ENCODE measurements at regions not wholly inside any gene's neighbourhood (a gene's known extent, or its start where the extent isn't known, plus 50 kb on each side); places are given as distances from the start of the nearest gene placed in this dataset.
A peak's percentile ranks its signal among the peaks of the same experiment; 100 is the strongest.

DNA sequence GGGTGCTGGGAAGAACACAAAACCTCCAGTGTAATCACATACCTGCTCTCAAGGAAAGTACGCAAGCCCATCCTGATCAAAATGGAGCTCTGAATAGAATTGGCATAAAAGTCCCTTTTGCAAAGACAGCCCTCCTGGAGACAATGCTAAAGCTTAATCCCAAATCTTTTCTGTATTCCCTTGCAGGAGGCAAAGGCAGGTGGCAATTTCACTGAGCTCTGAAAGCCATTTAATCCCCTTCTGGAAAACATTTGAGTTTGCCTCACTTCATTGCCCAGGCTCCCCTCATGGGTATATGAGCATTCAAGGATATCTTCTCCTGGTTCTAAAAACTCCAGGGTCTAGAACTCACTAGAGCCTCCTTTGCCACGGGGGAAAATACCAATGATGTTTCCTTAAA, 310.2 kb upstream of the CNR1 start:
- no peaks in the 10 kb centered on the region for H3K4me1 Mint-ChIP-seq
- H3K36me3 Mint-ChIP-seq (ENCODE audit: low read depth), result no peaks in the 10 kb centered on the region
- no peak overlapping the region for H3K4me3 Mint-ChIP-seq
- H3K27me3 Mint-ChIP-seq (ENCODE audit: low read depth, poor library complexity), result peaks cover 5% of the 10 kb centered on the region
- no peak overlapping the region for H3K27ac Mint-ChIP-seq
- TF ChIP-seq, protein P1, sequence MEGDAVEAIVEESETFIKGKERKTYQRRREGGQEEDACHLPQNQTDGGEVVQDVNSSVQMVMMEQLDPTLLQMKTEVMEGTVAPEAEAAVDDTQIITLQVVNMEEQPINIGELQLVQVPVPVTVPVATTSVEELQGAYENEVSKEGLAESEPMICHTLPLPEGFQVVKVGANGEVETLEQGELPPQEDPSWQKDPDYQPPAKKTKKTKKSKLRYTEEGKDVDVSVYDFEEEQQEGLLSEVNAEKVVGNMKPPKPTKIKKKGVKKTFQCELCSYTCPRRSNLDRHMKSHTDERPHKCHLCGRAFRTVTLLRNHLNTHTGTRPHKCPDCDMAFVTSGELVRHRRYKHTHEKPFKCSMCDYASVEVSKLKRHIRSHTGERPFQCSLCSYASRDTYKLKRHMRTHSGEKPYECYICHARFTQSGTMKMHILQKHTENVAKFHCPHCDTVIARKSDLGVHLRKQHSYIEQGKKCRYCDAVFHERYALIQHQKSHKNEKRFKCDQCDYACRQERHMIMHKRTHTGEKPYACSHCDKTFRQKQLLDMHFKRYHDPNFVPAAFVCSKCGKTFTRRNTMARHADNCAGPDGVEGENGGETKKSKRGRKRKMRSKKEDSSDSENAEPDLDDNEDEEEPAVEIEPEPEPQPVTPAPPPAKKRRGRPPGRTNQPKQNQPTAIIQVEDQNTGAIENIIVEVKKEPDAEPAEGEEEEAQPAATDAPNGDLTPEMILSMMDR (IDR thresholded peaks at IDR 0.05), result no peak
- peaks cover 16% of the 10 kb centered on the region for H3K9me3 Mint-ChIP-seq
- DNase-seq, result no peak

DNA sequence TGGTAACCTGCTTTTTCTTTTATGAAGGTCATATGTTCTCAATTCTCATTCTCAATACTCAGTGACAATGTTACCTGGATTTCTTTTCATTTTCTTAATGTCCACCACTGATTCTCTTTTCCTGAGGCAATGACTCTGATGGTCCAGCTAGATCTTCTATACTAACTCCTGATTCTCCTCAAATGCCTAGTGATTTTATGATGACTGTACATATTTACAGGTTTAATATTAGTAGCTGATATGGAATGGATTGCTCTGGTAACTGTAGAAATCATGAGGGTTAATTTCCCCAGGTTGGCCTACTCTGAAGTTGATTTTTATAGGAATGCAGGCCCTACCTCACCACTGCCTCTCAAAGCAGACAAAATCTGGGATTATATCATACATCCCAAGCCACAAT, 308.6 kb upstream of the CNR1 start:
- Mint-ChIP-seq H3K9me3 (peaks cover 16% of the 10 kb centered on the region), H3K27ac (no peak overlapping the region), H3K27me3 (ENCODE audit: low read depth, poor library complexity) (peaks cover 8% of the 10 kb centered on the region), H3K36me3 (ENCODE audit: low read depth) (no peaks in the 10 kb centered on the region), H3K4me3 (no peak overlapping the region), H3K4me1 (no peaks in the 10 kb centered on the region)
- DNase-seq, result no peak
- TF ChIP-seq, protein P1 (IDR thresholded peaks at IDR 0.05), result no peak

DNA sequence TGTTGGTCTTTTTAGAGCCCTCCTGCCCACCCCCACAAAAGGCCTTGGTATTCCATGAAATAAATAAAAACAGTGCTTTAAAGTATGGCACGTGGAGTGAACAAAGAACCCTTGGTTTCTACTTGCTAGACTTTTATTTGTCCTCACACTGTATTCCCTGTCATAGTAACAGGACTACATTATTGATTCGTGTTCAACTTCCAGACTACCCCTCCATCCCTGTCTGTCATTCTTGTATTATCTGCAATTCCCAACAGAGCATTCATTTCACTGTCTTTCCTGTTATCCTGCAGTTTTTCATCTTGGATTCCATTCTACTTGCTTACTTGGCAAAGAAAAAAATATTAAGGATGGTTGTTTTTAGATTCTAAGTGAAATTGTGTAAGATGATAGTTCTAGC, 307.4 kb upstream of the CNR1 start:
- Mint-ChIP-seq H3K4me3 (no peak overlapping the region), H3K36me3 (ENCODE audit: low read depth) (no peaks in the 10 kb centered on the region), H3K9me3 (peaks cover 14% of the 10 kb centered on the region), H3K4me1 (no peaks in the 10 kb centered on the region), H3K27me3 (ENCODE audit: low read depth, poor library complexity) (peaks cover 8% of the 10 kb centered on the region), H3K27ac (no peak overlapping the region)
- TF ChIP-seq, protein P1 (IDR thresholded peaks at IDR 0.05), result no peak
- no peak for DNase-seq

DNA sequence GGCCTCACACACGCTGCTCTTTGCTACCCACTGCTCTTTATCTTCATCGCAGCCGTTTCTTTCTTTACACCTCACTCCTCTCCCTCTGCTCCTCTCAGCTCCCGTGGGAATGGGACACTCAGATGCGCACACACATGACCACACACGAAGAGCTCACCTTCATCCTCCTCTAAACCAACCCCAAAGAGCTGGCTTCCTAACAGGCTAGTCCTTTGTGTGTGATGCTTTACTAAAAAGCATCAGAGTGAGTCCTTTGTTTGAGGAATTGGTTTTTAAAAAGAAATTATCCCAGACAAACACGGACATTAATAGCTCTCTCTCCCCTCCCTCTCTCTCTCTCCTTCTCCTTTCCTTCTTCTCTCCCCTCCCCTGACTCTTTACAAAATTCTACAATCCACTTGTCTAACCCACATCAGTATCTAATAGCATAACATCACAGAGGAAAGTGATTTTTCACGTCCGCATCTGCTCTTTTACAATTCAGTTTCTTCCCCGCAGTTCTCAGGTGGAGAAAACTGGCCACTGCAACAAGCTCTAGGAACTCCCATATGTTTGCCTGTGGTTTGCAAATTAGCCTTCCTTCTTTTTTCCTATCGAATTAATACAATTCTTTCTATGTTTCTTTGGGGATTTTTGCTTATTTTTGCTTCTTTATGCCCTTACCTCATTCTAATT, 306.8 kb upstream of the CNR1 start:
- H3K36me3 Mint-ChIP-seq (ENCODE audit: low read depth), result no peaks in the 10 kb centered on the region
- TF ChIP-seq, protein P1 (IDR thresholded peaks at IDR 0.05), result no peak
- H3K4me1 Mint-ChIP-seq, result no peaks in the 10 kb centered on the region
- peaks cover 14% of the 10 kb centered on the region for H3K9me3 Mint-ChIP-seq
- peak overlapping the region; percentile 29 for H3K4me3 Mint-ChIP-seq
- H3K27ac Mint-ChIP-seq, result peak overlapping the region; percentile 62
- no peak for DNase-seq
- H3K27me3 Mint-ChIP-seq (ENCODE audit: low read depth, poor library complexity), result peaks cover 5% of the 10 kb centered on the region

DNA sequence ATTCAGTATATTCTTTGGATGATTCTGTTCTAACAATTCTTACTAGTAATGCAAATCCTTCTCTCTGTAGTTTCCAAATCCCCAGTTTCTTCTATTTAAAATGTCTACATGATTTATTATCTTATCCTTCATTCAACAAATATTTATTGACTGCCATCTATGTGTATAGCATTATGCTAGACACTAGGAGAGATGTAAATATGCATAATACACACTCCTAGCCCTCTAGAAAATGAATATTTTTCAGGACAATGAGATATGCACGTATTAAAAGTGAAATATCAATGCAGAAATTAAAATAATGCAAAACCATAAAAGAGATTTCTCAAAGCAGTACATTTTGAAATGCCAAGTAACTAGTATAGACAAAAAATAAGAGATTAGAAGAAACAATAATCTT, 293.5 kb upstream of the CNR1 start:
- DNase-seq, result no peak
- TF ChIP-seq, protein P1 (IDR thresholded peaks at IDR 0.05), result no peak
- Mint-ChIP-seq H3K4me1 (no peaks in the 10 kb centered on the region), H3K36me3 (ENCODE audit: low read depth) (no peaks in the 10 kb centered on the region), H3K4me3 (no peak overlapping the region), H3K27me3 (ENCODE audit: low read depth, poor library complexity) (peaks cover 4% of the 10 kb centered on the region), H3K9me3 (no peaks in the 10 kb centered on the region), H3K27ac (no peak overlapping the region)

DNA sequence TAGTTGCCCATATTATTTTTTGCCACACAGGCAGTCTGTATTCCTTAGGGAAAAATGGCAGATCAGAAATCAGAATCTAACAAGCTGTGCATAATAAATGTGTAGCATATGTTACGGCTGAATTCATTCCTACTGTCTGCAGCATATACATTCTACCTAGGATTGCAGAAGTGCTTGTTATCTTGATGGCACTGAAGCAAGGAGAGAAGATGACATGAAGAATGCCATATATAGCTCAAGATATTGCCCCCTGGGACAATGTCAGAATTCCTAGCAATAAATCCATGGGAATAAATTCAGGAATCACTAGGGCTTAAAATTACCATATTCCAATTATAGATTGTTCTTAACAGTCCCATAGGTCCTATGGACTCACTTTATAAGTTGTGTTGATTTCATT, 293.0 kb upstream of the CNR1 start:
- H3K27me3 Mint-ChIP-seq (ENCODE audit: low read depth, poor library complexity), result peaks cover 4% of the 10 kb centered on the region
- no peak for DNase-seq
- no peak overlapping the region for H3K4me3 Mint-ChIP-seq
- H3K9me3 Mint-ChIP-seq, result no peaks in the 10 kb centered on the region
- H3K27ac Mint-ChIP-seq, result no peak overlapping the region
- H3K36me3 Mint-ChIP-seq (ENCODE audit: low read depth), result no peaks in the 10 kb centered on the region
- TF ChIP-seq, protein P1 (IDR thresholded peaks at IDR 0.05), result no peak
- no peaks in the 10 kb centered on the region for H3K4me1 Mint-ChIP-seq
